NCI-H1092 (cell line): ENCODE measurements at regions not wholly inside any gene's neighbourhood (a gene's known extent, or its start where the extent isn't known, plus 50 kb on each side); places are given as distances from the start of the nearest gene placed in this dataset.
A peak's percentile ranks its signal among the peaks of the same experiment; 100 is the strongest.
"Not testable (repeated sequence)": the region's sequence is repeated elsewhere in the genome, so short reads cannot be mapped to it uniquely, and the experiment has no call there.

Source experiments
- DNase-seq: peaks from one replicate; lab custom pipeline; 2025; lab: John Stamatoyannopoulos, UW

DNA sequence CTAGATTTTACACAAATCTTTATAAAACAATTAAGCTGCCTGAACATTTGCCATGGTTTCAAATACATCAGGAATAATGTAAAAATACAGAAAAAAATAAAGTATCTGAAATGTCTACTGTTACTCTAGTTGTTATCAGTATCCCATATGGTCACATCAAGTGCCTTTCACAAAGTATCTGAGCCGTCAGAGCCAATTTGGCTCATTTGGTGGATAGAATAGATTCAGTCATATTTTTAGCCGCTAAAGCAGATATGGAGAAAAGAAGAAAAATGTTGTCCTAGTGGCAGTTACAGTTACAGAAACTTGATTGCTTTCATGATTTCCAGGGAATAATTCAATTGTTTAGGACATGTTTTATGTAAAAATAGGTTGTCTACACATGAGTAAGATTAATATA is 641.1 kb downstream of the RAPGEF2 start:
- DNase-seq: no peak

- DNase-seq: no peak
Measured at GRCh38 chr4:159747983-159748382, 645.1 kb downstream of the RAPGEF2 start.

GRCh38 chr4:159748834-159749444 is 646.1 kb downstream of the RAPGEF2 start:
- no peak for DNase-seq

GRCh38 chr4:159757499-159757898 is 654.6 kb downstream of the RAPGEF2 start:
- no peak for DNase-seq

GRCh38 chr4:159758061-159758460 is 655.2 kb downstream of the RAPGEF2 start:
- no peak for DNase-seq

DNA sequence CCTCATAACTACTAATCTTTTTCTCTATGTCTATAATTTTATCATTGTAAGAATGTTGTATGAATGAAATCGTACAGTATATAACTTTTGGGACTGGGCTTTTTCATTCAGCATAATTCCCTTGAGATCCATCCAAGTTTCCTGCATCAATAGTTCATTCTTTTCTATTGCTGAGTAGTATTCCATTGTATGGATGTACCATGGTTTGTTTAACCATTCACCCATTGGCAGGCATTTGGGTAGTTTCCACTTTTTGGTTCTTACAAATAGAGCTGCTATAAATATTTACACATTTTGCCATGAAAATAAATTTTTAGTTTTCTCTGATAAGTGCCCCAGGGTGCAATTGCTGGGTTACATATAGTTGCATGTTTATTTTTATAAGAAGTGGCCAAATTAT is 659.8 kb downstream of the RAPGEF2 start:
- no peak for DNase-seq

GRCh38 chr4:159764343-159764952 is 661.6 kb downstream of the RAPGEF2 start:
- peak; percentile 18 for DNase-seq

DNA sequence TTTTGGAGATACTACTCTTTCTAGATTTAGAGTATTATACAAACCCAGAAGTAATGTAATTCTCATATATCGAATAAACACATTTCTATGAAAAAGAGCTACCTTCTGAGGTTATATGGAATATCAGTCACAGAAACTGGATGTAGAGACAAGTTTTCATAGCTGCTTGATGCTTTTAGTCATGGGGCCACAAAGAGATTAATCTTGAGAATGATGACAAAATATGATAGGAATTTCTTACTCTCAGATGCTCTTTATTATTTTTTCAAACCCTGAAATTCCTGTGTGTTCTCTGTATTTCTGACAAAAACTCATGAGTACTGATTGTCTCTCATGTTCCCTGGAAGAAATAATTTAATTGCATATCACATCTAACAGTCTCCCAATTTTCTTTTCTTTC is 662.5 kb downstream of the RAPGEF2 start:
- no peak for DNase-seq

GRCh38 chr4:159766241-159766640 is 663.4 kb downstream of the RAPGEF2 start:
- DNase-seq: no peak

DNA sequence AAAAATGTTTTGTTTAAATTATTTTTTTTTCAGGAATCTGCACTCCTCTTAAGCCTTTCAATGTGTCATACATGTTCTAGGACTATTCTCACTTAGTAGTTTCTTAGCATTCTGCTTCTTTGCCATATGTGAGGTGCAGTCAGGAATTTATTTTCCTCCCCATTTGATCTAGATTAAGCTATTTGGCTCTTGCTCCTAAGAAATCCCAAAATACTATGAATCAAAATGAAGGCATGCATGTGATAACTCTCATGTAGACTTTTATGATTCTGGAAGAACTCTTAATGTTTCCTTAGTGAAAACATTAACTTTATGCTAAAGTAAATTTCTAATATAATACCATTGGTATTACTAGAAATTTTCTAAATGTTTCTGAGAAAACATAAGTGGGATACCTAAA is 664.5 kb downstream of the RAPGEF2 start:
- no peak for DNase-seq

DNA sequence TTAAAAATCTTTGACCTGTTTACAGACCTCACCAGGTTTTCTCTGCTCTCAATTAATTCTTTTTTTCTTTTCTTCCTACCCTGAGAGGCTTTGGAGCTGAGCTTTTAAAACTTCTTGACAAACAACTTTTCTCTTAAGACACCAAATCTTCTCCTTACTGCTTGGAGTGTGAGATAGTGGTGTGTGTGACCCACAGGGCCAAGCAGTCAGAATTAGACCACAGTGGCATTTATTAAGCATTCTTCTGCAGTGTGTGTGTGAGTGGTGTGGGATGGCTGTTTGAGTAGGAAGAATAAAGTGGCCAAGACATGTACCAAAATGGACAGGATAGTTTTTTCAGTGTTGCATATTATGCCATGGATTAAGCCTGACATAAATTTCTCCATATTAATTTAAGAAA is 665.1 kb downstream of the RAPGEF2 start:
- no peak for DNase-seq

GRCh38 chr4:159770401-159770800 is 667.5 kb downstream of the RAPGEF2 start:
- DNase-seq: no peak

- no peak for DNase-seq
Measured at GRCh38 chr4:159770969-159771368, 668.1 kb downstream of the RAPGEF2 start.

- no peak for DNase-seq
Measured at GRCh38 chr4:159776961-159777360, 674.1 kb downstream of the RAPGEF2 start.

DNA sequence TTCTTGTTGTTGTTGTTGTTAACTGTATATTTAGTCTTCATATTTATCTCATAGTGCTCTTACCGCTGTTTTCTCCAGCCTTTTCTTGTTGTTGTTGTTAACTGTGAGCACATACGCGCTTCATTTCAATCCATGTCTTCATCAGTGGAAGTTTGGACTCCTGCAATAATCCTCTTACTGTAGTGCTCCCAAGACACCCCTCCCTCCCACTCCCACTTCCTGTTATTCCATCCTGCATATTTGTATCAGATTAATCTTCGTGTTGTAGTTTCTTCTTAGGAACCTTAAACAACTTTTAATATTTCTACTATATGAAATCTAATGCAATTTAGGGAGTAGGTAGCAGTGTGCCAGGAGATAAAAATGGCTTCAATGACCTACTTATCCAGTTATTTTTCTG is 674.8 kb downstream of the RAPGEF2 start:
- DNase-seq: no peak

GRCh38 chr4:159778298-159778697 is 675.4 kb downstream of the RAPGEF2 start:
- no peak for DNase-seq

GRCh38 chr4:159779716-159780115 is 676.8 kb downstream of the RAPGEF2 start:
- no peak for DNase-seq

GRCh38 chr4:159780196-159780922 is 677.5 kb downstream of the RAPGEF2 start:
- no peak for DNase-seq

DNA sequence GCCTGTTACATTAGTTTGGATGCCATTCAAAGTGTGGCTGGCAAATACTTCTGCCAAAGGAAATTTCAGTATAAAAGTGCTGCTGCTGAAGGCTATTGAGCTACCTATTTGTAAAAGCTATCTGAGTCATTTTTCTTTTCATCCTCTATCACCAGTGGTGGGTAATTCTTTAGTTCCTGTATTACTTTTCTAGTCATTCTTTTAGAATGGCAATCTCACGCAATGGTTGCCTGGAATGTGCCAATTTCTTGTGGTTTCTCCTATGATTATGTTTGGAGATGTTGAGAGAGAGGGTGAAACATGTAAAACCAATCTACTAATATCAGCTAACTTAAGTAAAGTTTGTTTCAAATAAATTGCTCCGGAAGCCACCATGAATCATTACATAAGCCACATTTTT is 685.0 kb downstream of the RAPGEF2 start:
- no peak for DNase-seq

DNA sequence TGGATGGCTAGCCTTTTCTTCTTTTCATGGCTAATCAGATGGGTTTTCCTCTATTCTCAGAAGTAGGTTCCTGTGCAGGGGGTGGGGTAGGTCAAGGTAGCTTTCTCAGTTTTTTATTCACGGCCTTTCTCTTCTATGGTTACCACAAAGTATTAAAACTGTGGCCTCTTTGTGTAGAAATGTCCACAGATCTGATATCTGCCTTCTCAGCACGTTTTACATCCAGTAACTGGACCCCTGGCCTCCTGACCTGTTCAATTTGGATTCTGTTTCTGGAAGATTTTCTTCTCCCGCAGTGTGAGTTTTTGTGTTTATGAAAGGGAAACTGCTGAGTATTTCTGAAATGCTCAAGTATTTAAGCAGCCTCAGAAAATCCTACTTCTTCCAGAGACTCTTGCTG is 688.5 kb downstream of the RAPGEF2 start:
- DNase-seq: no peak

DNA sequence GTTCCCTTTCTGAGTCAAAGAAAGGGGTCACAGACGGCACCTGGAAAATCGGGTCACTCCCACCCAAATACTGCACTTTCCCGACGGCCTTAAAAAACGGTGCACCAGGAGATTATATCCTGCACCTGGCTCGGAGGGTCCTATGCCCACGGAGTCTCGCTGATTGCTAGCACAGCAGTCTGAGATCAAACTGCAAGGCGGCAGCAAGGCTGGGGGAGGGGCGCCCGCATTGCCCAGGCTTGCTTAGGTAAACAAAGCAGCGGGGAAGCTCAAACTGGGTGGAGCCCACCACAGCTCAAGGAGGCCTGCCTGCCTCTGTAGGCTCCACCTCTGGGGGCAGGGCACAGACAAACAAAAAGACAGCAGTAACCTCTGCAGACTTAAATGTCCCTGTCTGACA is 701.7 kb downstream of the RAPGEF2 start:
- DNase-seq: not testable (repeated sequence)

DNA sequence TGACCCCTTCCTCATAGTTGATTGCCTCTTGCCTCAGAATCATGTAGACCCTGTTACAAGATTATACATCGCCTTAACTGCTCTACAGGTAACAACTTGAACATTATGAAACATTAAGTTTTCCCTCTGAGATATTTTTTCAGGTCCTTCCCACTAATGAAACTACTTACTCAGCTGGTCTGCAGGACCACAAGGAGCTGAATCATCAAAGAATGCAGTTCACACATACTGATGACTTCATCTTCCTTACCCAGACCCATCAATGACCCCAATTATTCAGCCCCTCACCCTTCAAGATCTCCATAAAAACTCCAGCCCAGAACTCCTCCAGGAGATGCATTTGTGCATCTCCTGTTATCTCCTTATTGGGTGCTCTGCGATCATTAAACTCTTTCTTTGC is 720.9 kb downstream of the RAPGEF2 start:
- DNase-seq: no peak

DNA sequence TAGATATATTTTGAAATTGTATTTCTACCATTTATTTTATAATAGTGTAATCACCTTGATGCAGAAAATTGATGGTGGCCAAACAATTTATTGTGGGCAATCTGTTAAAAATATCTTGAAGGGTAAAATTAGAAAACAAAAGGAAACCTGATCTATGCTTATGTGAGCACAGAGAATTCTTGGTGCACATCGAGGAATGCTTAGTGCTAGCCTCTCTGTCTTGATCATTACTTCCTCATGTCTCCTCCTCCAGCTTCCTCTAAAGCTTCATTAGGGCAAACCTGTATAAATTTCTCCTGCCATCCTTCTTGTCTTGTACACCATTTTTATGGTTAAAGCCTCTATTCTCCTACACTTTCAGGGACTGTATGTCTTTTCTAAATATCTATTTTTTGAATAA is 725.8 kb downstream of the RAPGEF2 start:
- DNase-seq: no peak

DNA sequence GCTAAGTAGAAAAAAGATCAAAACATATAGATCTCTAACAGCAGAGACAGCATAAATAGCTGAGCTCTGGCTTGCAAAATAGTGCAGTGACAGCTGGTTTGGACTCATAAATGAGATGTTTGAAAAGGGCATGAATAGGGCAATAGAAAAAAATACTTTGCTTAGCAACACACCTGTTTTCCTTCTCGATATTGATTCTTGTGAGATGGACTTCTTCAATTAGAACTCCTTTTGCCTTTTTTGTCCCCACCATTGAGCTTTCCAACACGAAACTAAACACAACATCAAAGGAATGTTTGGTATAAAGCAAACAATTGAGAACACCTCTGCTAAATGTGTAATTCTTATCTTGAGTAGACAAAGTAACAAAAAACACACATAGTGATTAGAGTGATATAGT is 726.3 kb downstream of the RAPGEF2 start:
- DNase-seq: no peak
